ENCODE measurements at regions not wholly inside any gene's neighbourhood (a gene's known extent, or its start where the extent isn't known, plus 50 kb on each side); places are given as distances from the start of the nearest gene placed in this dataset.

DNA sequence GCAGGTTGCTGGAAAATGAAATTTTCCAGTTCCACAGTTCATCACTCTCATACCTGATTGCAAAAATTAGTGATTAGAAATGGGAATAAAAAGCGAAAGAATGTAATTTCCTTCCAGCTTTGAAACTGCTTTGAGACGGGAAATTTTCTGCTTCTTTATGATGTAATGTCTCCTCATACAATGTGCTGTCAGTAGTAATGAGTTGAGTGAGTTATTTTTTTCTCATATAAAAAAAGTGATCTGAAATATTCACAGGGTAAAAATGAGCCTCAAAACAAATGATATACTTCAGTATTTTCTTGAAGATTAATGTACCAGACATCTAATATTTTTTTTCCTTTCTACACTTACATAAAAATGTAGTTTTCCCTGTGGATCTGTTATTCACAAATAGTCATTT is 179.1 kb upstream of the FAT4 start:
- DNase-seq (ENCODE audit: low read depth, low spot score) = no peak
- Mint-ChIP-seq H3K4me1 (peaks cover 4% of the 10 kb centered on the region), H3K4me3 (no peak overlapping the region), H3K27me3 (ENCODE audit: low read depth) (no peaks in the 10 kb centered on the region), H3K36me3 (ENCODE audit: low read depth) (no peaks in the 10 kb centered on the region), H3K9me3 (no peaks in the 10 kb centered on the region), H3K27ac (ENCODE audit: unreplicated experiment) (no peak overlapping the region)
- TF ChIP-seq, protein P1, sequence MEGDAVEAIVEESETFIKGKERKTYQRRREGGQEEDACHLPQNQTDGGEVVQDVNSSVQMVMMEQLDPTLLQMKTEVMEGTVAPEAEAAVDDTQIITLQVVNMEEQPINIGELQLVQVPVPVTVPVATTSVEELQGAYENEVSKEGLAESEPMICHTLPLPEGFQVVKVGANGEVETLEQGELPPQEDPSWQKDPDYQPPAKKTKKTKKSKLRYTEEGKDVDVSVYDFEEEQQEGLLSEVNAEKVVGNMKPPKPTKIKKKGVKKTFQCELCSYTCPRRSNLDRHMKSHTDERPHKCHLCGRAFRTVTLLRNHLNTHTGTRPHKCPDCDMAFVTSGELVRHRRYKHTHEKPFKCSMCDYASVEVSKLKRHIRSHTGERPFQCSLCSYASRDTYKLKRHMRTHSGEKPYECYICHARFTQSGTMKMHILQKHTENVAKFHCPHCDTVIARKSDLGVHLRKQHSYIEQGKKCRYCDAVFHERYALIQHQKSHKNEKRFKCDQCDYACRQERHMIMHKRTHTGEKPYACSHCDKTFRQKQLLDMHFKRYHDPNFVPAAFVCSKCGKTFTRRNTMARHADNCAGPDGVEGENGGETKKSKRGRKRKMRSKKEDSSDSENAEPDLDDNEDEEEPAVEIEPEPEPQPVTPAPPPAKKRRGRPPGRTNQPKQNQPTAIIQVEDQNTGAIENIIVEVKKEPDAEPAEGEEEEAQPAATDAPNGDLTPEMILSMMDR (conservative IDR thresholded peaks at IDR 0.05) = no peak

DNA sequence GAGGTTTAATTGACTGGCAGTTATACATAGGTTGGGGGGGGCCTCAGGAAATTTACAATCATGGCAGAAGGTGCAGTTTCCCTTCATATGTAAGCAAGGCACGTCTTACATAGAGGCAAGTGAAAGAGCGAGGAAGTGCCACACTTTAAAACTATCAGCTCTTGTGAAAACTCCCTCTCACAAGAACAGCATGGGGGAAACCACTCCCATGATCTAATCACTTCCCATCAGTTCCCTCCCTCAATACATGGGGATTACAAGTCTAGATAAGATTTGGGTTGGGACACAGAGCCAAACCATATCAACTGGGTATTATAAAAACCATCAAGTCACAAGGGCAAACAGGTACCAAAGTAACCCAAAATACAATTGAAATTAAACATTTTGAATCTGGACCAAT is 182.0 kb upstream of the FAT4 start:
- Mint-ChIP-seq H3K4me1 (peaks cover 4% of the 10 kb centered on the region), H3K36me3 (ENCODE audit: low read depth) (no peaks in the 10 kb centered on the region), H3K4me3 (no peak overlapping the region), H3K9me3 (no peaks in the 10 kb centered on the region), H3K27me3 (ENCODE audit: low read depth) (no peaks in the 10 kb centered on the region), H3K27ac (ENCODE audit: unreplicated experiment) (no peak overlapping the region)
- TF ChIP-seq, protein P1 (conservative IDR thresholded peaks at IDR 0.05) = no peak
- no peak for DNase-seq (ENCODE audit: low read depth, low spot score)

DNA sequence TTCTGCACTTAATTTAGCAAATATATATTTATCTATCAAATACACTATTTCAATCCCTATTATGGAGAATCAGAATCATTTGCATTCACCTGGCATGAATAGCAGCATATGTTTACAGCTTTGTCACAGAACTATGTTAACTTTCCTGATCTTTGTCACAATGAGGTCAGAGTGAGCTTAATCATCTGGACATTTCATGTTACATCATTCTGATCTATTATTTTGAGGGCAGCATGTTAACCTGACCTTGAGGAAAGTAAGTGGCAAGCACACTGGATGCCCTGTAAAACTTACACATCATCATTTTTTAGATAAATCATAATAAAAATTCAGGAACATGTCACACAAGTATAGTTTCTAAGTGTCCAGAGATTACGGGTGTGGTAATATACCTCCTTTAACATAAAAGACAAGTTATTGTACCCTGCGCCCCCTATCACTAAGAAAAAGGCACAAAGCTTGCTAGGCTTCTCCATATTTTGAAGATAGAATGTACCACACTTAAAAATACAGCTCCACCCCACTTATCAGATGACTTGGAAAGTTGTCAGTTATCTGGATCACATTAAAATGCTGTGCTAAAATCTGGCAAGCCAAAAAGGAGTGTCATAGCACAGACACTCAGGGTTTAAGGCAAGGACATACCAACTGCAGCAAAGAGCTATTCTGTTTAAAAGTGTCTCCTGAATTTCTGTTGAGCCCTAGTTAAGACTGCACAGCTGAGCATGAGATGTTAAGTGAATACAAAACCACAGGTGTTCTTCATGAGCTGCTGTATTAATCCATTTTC is 182.7 kb upstream of the FAT4 start:
- TF ChIP-seq, protein P1 (conservative IDR thresholded peaks at IDR 0.05) = no peak
- Mint-ChIP-seq H3K4me3 (no peak overlapping the region), H3K36me3 (ENCODE audit: low read depth) (no peaks in the 10 kb centered on the region), H3K4me1 (peaks cover 4% of the 10 kb centered on the region), H3K9me3 (no peaks in the 10 kb centered on the region), H3K27ac (ENCODE audit: unreplicated experiment) (no peak overlapping the region), H3K27me3 (ENCODE audit: low read depth) (no peaks in the 10 kb centered on the region)
- DNase-seq (ENCODE audit: low read depth, low spot score) = no peak

DNA sequence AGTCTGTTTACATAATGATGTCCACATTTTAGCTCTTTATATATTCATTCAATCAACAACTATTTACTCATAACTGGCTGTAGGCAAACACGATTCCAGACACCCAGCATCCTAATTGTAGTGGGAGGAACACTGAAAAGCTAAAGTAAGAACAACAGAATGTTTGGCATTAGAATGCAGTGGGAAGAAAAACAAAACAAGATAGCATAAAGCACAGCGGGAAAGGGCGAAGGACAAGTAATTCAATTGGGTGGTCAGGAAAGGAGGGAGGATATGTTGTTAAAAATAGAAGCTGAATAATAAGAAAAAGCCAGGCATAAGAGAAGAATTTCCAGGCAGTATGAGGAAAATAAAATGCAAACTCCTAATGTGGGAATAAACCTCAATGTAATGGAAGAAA is 189.5 kb upstream of the FAT4 start:
- H3K27ac Mint-ChIP-seq (ENCODE audit: unreplicated experiment) = no peak overlapping the region
- no peak for DNase-seq (ENCODE audit: low read depth, low spot score)
- TF ChIP-seq, protein P1 (conservative IDR thresholded peaks at IDR 0.05) = no peak
- no peaks in the 10 kb centered on the region for H3K9me3 Mint-ChIP-seq
- H3K4me3 Mint-ChIP-seq = no peak overlapping the region
- H3K36me3 Mint-ChIP-seq (ENCODE audit: low read depth) = no peaks in the 10 kb centered on the region
- no peaks in the 10 kb centered on the region for H3K27me3 Mint-ChIP-seq (ENCODE audit: low read depth)
- peaks cover 10% of the 10 kb centered on the region for H3K4me1 Mint-ChIP-seq

DNA sequence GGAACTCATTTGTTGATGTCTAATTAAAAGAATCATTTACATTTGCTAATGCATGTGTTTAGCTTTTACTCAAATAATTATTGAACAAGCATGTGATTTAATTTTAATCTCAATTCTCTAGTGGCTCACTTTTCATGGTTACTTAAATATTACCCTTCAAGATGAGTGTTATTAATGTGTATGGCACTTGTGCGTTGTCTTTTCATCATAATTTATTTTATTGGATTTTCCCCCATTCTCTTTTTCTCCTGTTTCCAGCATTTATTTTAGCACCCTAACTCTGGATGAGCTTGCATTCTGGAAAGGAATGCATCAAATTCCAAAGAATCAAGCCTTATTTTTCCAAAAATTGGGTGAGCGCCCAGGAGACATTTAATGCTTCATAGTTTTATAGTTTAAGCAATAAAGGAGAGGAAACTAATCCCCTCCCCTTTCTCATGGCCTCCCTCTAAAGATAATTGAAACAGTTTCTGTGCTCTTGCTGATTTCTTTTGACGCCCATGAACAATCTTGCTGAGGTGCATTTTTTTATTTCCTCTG is 191.1 kb upstream of the FAT4 start:
- DNase-seq (ENCODE audit: low read depth, low spot score) = no peak
- TF ChIP-seq, protein P1 (conservative IDR thresholded peaks at IDR 0.05) = no peak
- no peaks in the 10 kb centered on the region for H3K27me3 Mint-ChIP-seq (ENCODE audit: low read depth)
- H3K9me3 Mint-ChIP-seq = no peaks in the 10 kb centered on the region
- peaks cover 10% of the 10 kb centered on the region for H3K4me1 Mint-ChIP-seq
- H3K36me3 Mint-ChIP-seq (ENCODE audit: low read depth) = no peaks in the 10 kb centered on the region
- H3K4me3 Mint-ChIP-seq = no peak overlapping the region
- H3K27ac Mint-ChIP-seq (ENCODE audit: unreplicated experiment) = no peak overlapping the region

Data from neural crest cell (in vitro differentiated cells).